GM04503 (cell line): ENCODE measurements at regions not wholly inside any gene's neighbourhood (a gene's known extent, or its start where the extent isn't known, plus 50 kb on each side); places are given as distances from the start of the nearest gene placed in this dataset.

Experiments
- DNase-seq: peaks from one replicate; pipeline ENCODE4 v3.0.0-alpha.2; 2012; ENCODE audit warnings: low read depth

- DNase-seq = no peak
Measured at GRCh38 chr4:1495416-1496115, 89.3 kb upstream of the NKX1-1 start.

- no peak for DNase-seq
Measured at GRCh38 chr4:1494416-1495315, 88.4 kb upstream of the NKX1-1 start.

DNA sequence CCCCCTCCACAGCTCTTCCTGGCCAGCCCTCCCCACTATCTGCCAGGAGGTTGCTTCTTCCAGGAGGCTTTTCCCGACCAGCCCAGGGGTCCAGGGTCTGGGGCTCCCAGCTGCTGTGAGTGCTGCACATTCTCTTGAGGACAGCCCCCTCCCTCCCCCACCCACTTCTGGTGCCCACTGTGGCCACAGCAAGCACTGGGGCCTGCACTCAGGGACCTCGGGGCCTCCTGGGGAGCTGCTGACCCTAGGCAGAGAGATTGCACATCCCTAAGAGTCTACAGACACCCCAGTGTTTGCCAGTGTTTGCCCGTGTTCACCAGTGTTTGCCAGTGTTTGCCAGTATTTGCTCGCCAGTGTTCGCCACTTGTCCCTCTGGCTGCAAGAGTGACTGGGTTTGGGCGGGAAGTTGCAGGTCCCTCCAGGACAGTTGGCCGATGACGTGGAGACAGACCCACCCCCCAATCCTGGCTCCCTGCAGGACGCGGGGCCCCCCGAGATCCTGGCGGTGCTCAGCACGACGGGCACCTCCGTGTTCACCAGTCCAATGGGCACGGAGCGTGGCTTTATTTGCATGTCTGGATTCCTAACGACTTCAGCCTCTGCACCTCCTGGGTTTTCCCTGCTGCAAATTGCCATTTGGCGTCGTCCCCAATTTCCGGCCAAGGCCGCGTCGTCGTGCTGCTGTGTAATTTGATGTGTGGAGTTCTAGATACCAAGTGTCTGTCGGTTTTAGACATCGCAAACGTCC lies 87.5 kb upstream of the NKX1-1 start:
- no peak for DNase-seq

DNA sequence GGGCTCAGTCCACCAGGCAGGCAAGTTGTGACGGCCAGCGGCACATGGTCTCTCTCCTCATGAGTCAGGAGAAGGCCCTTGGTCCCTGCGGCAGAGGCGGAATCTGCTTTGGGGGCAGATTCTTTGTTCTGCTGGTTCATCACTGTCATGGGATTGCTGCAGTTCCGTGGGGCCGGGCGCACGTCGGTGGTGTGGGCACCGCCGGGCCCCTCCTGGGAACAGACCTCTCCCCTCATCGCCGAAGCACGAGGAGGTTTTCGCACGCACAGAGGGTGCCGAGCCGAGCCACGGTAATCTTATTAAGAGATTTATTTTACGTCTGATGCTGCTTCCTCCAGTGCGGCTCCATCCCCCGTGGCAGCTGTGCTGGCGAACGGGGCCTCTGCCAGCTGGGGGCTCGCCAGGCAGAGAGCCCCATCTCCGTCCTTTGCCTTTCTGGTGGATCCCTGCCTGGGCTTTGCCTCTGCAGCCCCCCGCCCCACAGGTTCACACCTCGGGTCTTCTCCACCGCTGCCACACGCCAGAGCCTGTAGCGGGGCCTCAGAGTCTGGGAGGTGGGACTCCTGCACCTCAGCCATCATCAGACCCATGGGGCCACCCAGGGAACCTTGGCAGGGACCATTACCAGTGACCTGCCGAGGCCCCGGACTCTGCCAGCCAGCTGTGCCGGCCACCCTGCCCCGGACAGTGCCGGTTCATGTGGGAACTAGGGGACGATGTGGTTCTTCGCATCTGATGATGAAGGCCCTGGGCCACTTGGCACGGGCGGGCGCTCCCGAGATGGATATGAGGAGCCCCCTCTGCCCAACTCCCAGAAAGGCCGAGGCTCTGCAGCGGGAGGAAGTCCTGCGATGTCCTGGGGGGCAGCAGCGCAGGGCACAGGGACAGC lies 86.7 kb upstream of the NKX1-1 start:
- DNase-seq = no peak

- DNase-seq = no peak
Measured at GRCh38 chr4:1492142-1492457, 85.9 kb upstream of the NKX1-1 start.

GRCh38 chr4:1491328-1492141 lies 85.3 kb upstream of the NKX1-1 start:
- no peak for DNase-seq

DNA sequence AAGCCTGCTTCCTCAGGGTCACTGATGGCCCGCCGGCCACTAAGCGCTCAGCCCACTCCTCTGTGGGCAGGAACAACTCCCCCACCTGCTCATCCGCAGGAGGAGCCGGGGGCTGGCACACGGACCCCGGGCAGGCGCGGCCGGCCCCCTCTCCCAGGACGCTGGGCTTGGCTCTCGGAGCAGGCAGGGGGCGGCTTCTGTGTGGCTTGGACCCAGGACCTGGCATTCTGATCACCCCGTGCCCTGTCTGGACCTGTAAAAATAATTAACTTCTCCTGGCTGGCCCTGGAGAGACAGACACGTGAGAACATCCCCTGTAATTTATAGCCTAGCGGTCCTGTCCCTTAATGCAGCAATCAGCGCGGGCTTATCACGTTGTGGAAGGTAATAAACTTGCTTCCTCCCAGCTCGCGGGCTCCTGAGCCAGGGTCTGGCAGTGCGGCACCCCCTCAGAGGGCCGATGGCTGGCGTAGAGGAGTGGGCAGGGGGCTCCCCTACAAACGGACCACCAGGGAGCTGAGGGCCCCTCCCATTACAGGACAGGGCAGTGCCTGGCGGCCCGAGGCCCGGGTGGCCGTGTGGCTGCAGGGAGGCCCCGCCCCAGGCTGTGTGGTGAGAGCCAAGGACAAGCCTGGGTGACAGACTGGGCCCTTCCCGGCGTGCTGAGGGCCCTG lies 84.5 kb upstream of the NKX1-1 start:
- DNase-seq = no peak

- DNase-seq = no peak
Measured at GRCh38 chr4:1490011-1490653, 83.9 kb upstream of the NKX1-1 start.

DNA sequence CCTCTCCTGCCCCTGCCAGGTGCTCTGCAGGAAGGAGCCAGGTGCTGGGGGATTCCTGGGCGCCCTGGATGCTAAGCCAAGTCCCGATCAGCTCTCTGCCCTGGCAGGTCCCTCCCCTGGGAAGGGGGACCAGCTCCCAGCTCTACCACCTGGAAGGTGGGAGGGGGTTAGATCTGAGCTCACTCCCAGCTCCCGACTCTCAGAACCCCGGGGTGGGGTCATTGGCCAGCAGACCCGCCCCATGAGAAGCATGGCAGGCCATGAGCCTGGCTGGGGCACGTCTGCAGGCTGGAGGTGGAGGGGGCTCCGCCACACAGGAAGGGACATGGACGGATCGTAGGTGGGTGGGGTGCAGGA lies 83.4 kb upstream of the NKX1-1 start:
- no peak for DNase-seq

GRCh38 chr4:1488831-1489638 lies 82.8 kb upstream of the NKX1-1 start:
- DNase-seq = no peak

- no peak for DNase-seq
Measured at GRCh38 chr4:1488357-1488756, 82.1 kb upstream of the NKX1-1 start.

GRCh38 chr4:1487761-1488160 lies 81.5 kb upstream of the NKX1-1 start:
- DNase-seq = no peak

GRCh38 chr4:1487106-1487505 lies 80.9 kb upstream of the NKX1-1 start:
- DNase-seq = no peak

GRCh38 chr4:1485280-1485679 lies 79.0 kb upstream of the NKX1-1 start:
- DNase-seq = no peak

DNA sequence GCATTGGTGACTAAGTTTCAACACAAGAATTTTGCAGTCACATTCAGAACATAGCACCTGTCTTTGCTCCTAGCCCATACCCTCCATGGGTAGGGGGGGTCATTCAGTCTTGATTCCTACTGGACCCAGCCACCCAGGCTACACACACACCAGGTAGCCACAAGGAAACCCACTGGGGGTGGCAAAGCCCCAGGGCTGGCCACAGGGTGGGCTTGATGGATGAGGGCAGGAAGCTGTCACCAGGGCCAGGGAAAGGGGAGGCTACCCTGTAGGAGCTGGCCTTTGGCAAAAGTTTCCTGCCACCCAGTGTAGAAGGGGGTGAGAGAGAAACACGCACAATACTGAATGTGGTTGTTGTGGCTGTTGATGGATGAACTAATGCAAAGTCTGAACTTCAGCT lies 74.5 kb upstream of the NKX1-1 start:
- no peak for DNase-seq

DNA sequence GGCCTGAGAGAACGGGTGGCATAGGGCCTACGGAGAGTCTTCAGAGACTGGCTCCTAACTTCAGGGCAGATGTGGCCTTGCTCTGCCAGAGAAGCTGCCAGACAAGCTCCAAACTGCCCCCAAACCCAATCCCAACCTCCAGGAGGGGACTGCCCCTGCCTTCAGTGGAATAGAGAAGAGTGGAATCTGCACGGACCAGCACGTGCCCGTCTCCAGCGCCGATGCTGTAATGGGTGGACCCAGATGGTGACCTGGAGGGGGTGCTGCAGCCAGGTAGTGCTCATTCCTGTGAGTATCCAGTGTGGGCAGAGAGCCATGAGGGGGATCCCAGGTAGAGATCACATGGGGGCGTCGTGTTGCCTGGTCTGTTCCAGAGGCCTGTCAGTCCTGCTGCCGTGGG lies 73.2 kb upstream of the NKX1-1 start:
- no peak for DNase-seq

GRCh38 chr4:1478766-1479355 lies 72.6 kb upstream of the NKX1-1 start:
- no peak for DNase-seq

DNA sequence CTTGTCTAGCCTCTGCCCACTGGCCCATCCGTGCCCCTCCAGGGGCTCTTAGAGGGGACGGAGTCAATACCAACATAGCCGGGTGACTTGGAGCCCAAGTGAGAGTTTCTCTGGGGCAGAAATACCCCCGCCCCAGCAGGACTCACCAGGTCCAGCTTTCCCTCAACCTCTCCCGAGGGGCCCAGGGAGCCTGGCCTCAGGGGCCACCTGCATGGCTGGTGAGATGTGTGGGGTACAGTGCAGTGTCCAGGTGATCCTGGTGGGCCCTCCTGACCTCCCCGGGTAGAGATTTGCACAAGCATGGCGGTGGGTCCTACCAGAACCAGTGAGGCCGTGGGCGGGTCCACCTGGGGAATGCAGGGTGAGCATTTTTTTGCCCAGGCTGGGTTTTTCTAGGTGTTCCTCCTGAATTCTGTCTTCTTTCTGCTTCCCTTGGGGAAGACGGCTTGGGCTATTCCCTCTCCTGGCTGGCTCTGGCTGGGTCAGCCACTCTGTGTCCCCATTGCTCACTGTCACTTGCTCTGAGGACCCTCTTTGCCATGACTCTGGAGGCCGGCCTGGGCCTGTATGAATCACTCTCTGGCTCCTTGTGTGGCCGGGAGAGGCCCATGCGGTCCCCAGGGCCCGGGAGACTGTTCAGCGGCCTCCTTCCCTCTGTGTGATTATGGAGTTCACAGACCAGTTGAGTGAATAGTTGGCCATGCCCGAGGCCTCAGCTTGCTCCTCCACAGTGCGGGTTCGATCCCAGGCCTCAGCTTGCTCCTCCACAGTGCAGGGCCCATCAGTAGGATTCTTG lies 71.0 kb upstream of the NKX1-1 start:
- DNase-seq = no peak
